ENCODE measurements at regions not wholly inside any gene's neighbourhood (a gene's known extent, or its start where the extent isn't known, plus 50 kb on each side); places are given as distances from the start of the nearest gene placed in this dataset.

DNA sequence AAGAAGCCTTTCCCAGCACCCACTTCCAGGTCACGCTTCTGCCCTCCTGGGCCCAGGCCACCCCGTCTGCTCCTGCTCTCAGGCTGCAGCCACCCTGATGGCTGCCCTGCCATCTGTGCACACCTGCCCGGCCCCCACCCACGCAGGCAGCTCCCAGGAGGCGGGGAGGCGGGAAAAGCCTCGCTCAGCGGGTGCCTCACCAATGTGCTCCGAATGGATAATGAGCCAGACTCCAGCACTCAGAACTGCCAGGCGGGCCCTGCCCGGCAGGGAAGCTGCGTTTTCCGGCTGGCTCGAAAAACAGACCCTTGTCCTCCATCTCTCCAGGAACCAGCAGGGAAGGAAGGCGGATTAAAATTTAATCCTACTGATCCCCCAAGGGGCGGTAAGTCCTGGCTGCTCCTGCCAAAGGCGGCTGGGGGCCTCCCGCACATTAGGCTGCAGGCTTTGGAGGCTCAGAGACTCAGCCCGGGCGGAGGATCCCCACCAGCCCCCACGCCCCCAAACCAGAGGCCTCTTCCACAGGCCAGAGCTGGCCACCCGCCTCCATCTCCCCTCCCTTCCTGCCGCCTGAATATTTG, 104.0 kb downstream of the NCOR2 start:
- DNase-seq (ENCODE audit: low spot score), result no peak
- in situ Hi-C loops (cut with HindIII; ENCODE audit: low sequenced_read_pairs), result no loop called here

DNA sequence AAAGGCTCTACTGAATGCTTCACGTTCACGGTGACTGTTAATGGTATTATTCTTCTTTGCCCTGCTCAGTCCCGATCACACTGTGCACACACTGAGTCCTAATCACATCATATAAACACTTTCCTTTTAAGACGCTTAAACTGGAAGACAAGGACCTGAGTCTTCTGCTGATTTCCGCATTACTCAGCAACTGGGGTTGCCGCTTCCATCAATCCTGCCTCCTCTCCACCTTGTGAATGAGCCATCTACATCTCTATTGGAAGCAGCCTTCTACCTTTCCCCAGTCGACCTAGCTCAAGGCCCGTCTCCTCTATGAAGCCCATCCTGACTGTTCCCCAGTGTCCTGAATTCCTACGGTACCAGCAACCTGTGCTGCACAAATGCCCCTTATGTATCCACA, 104.7 kb downstream of the NCOR2 start:
- in situ Hi-C loops (cut with HindIII; ENCODE audit: low sequenced_read_pairs), result no loop called here
- DNase-seq (ENCODE audit: low spot score), result no peak

DNA sequence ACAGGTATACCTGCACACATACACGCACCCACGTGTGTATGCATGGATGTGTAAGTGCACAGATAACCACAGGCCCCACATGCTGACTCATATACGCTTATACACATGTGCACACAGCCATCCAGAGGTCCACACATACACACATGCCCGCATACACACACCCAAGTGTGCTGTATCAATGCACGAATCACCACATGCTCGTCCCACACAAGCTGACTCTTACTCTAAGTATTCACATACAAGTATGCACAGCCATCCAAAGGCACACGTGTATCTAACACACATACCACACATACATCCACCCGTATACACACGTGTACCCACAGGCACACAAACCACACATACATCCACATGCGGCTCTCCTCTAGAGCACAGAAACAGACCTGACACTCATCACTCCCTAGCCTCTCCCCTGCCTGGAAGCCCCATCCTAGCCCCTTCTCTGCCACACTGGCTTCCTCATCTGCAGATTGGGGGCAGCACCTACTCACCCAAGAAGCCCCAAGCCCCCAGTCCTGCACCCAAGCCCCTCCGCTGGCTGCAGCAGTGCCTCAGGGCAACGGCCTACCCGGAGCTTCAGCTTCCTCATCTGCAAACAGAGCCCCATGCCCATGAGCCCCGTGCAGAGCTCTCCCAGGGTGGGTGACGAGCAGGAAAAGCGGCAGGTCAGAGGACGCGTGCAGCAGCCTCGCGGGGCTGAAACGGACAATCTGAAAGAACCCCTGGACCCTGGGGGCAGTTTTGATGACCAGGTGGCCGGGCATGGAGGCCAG, 105.4 kb downstream of the NCOR2 start:
- in situ Hi-C loops (cut with HindIII; ENCODE audit: low sequenced_read_pairs), result no loop called here
- no peak for DNase-seq (ENCODE audit: low spot score)

DNA sequence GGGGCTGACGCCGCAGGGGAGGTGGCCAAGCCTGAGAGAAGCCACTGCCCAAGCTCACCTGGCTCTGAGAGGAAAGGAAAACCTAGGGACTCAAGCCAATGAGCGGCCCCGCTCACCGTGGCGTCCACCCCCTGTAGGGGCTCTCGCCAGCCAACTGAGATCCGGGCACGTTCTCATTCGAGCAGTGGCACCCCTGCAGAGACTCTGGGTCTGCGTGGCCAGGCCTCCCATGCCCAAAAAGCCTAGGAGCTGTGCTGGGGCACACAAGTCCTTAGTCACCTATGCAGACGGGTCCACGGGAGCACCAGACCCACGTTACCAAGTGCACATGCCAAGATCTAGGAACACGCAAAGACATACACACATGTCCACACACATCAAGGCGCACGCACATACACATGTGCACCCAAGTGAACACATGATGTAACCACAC, 106.2 kb downstream of the NCOR2 start:
- DNase-seq (ENCODE audit: low spot score), result no peak
- in situ Hi-C loops (cut with HindIII; ENCODE audit: low sequenced_read_pairs), result no loop called here

DNA sequence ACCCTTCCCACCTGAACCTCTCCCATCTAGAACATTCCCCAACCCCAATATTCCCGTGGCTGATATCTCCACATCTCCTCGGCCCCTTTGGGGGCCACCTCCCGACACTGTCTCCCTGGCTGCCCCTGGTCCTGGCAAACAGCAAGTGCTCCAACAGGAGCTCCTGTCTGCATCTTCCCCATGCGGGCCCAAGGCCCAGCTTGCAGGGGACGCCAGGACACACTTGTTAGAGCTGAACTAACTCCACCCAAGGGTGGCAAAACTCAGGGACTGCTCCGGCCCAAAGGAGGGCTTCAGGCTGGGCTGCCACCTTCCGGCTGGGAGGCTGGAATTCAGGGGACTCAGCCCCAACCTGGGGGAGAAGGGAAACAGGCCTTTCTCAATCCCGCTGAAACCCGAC, 106.6 kb downstream of the NCOR2 start:
- no peak for DNase-seq (ENCODE audit: low spot score)
- in situ Hi-C loops (cut with HindIII; ENCODE audit: low sequenced_read_pairs), result no loop called here

DNA sequence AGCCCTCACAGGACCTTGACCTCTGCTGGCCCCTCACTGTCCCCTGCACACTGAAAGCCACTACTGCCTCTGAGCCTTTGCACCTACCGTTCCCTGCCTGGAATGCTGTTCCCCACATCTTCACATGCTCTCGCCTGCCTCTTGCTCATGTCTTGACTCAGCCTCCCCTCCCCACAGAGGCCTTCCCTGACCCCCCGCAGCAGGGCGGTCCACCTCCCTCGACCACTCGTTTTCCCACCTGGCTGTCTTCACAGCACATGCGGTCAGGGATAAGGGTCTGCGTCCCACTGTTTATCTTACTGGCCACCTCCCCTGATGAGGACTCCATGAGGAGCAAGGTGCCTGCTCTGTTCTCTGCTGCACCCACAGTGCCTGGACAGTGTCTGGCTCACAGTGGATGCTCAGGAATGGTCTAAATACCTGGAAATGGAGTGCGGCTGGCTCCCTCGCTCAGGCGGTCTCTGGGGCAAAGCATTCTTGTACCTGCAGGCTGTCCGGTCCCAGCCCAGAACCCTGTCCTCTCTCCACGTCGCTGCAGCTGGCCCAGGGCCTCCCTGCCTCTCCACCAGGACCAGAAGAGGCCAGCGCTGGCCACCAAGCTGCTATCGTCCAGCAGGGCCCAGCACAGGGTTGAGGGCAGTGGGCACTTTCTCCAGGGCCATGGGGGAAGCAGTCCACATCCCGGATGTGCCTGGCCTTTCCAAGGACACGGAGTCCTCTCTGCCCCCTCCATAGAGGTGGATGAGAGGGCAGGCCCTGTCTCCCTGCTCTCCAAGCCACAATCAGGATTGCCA, 107.4 kb downstream of the NCOR2 start:
- no peak for DNase-seq (ENCODE audit: low spot score)
- in situ Hi-C loops (cut with HindIII; ENCODE audit: low sequenced_read_pairs), result no loop called here

DNA sequence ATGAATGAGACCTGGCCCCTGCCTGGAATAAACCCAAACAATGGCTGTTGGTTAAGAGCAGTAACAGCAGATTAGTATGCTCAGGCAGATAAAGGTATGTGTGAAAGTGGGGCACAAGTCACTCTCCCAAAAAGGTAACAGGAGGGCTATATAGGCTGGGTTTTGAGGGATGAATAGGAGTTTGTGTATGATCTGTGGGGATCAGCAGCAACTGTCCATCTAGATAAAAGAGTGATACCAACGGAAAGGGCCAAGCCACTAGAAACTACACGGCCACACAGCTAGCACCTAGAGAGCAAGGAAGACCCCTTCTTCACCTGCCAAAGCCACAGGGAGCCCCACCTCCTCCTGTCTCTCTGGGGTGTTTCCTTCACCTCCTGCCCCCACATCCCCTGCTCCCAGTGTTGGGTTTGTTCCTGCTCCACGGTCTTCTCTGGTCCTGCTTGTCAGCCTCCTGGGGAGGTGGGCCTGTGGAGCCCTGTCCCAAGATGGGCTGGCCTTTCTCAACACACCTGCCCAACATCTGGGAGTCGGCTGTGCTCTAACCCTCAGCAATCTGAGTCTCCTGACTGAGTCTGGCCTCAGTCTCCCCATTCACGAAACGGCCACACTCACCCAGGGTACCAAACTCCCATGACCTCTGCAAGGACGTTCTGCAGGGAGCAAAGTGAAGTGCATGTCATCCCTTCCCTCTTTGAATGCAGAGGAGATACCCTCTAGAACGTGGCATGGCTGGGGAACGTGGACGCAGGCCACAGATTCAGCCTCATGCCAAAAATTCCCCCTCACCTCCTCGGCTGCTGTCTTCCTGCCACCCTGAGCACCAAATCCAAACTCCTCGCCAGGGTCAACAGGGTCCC, 108.2 kb downstream of the NCOR2 start:
- in situ Hi-C loops (cut with HindIII; ENCODE audit: low sequenced_read_pairs), result no loop called here
- DNase-seq (ENCODE audit: low spot score), result no peak

DNA sequence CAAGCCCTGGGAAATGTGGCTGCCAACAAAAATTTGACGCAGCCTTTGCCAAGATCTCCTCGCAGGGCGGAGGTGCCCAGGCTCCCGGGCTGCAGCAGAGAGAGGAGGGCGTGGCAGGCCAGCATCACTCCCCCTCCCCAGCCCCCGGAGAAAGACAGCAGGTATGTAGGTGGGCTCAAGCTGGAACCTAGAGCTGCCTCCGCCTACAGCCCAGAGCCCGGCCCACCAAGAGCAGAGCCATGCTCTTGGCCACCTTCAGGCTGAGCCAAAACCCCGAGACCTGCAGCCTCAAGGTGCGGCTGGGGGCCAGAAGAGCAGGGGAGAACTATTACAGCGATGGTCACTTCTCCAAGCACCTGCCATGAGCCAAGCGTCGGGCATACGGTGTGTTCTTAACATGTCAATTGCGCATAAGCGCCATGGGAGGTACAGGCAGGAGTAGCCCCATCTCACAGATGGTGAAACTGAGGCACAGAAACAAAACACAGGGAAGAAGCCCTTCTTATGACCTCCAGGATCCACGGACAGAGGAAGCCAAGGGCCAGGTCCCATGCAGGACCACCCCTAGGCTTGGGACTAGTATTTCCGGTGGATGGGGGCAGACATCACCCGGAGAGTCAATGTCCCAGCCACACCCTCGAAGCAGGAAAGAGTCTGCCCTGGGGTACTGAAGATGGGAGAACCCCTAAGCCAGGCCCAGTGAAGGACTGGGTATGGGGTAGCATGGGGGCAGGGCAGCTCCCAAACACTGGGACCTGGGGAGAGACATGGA, 109.0 kb downstream of the NCOR2 start:
- DNase-seq (ENCODE audit: low spot score), result no peak
- in situ Hi-C loops (cut with HindIII; ENCODE audit: low sequenced_read_pairs), result no loop called here

DNA sequence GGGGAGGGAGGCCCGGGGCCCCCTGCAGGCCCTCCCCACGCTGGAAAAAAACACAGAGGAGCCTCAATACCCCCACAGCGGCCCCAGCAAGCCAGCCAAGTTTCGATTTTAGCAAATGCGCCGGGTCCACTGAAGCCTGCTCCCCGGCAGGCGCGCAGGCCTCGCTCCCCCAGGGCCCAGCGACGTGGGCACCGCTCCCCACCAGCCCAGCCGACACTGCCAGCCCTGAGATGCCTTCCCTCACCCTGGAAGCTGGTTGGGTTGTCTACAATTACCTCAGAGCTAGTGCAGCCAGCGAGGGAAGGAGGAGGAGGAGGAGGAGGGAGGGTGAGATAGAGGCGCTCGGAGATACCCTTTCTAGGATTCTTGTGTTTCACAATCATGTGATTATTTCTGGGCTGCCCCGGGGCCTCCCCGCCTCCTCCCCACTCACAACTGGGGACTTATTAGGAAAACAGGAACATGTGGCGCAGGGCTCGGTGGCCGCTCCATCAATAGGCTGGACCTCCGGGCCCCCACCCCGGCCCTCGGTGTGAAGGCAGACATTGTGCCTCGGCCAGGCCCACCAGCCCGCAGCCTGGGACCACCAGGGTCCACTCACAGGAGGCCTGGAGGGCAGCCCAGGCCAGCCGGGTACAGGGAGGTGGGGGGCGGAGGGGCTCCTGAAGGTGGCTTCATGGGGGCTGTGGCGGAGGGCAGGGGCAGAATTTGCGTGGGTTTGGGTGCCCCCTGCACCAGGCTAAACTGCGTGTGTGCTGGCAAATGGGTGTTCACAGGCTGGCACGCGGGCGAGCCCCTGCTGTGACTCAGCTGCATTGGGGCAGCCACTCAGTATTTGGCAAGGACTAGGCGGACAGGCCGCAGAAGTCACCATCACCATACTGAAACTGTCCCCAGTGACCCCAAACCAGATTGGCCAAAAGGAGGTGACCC, 109.9 kb downstream of the NCOR2 start:
- peak; percentile 57 for DNase-seq (ENCODE audit: low spot score)
- in situ Hi-C loops (cut with HindIII; ENCODE audit: low sequenced_read_pairs), result no loop called here

DNA sequence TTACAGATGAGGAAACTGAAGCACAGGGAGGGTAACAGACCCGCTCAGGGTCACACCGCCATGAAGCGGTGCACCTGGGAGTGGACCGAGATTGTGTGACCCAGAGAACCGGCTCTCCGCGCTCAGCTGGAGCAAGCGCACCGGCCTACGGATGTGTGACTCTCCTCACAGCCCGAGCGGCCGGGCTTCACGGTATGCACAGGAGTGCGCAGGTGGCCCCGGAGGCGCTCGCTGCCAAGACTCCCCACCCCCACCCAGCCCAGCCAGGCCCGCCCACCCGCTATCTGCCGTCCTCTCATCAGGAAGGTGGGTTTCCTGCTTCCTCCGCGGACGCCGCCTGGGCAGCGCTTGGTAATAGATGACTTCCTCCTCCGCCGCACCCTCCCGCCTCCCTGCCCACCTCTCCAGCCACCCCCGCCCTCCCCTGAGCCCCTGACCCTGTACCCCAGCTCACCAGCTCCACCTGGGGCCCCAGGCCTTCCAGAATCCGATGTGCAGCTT, 110.7 kb downstream of the NCOR2 start:
- no peak for DNase-seq (ENCODE audit: low spot score)
- in situ Hi-C loops (cut with HindIII; ENCODE audit: low sequenced_read_pairs), result no loop called here

DNA sequence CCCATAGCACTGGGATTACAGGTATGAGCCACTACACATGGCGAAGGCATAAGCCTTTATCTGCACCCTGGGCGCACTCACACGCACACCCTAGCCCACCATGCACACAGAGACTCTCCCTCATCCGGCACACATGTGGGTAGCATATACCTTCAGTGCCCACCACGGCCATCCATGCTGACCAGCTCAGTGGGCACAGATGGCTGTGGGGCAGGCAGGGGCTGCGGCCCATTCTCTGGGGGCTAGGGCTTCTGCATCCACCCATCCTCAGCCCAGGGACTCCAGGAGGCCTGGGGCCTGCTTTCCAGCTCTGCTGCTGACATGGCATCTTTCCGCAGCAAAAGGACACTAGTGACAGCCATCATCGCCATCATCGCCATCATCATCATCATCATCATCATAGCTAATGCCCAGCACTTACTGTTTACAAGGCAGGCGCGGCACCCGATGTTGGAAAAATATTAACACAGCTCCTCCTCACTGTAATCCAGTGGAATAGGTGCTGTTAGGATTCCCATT, 111.2 kb downstream of the NCOR2 start:
- DNase-seq (ENCODE audit: low spot score), result no peak
- in situ Hi-C loops (cut with HindIII; ENCODE audit: low sequenced_read_pairs), result no loop called here

DNA sequence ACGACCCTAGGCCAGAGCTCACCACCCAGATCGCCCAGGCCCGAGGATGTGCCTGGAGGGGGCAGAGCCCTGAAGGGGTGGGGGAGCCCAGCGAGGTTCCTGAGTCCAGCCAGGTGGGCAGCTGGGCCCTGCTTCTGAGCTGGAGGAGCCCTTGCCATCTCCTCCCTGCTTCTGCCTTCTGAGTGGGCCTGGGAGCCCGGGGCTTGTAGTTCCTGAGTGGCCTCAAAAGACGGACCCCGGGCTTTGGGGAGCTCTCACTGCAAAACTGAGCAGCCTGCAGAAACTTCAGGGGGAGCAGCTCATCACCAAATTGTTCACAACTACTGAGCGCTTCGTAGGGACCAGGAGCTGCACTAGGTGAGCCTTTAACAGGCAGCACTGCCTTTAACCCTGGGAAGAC, 112.1 kb downstream of the NCOR2 start:
- in situ Hi-C loops (cut with HindIII; ENCODE audit: low sequenced_read_pairs), result no loop called here
- DNase-seq (ENCODE audit: low spot score), result no peak

DNA sequence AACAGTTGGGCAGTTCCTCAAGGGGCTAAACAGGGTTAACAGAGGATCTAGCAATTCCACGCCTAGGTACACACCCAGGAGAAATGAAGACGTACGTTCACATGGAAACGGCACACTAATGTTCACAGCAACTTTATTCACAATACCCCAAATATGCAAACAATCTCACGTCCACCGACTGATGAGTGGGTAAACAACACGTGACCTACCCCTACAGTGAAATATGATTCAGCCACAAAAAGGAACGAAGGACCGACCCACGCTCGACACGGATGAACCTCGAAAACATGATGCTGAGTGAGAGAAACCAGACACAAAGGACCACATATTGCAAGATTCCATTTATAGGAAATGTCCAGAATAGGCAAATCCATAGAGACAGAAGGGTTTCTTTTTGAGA, 112.7 kb downstream of the NCOR2 start:
- in situ Hi-C loops (cut with HindIII; ENCODE audit: low sequenced_read_pairs), result no loop called here

DNA sequence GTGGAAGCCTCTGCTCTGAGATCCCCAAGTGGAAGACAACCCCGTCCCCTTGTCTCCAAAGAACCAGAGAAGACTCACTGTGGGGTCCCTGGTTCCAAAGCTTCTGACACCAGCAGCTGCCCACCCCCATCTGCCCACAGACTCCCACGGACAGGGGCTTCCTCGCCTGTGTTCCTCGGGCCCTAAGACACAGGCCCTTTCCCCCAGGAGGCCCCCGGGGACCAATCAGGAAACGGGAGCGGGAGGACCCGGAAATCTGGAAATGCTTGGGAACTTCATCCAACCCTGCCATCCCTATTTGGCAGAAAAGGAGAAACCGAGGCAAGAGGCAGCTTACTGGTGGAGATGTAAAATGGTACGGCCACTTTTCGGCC, 113.1 kb downstream of the NCOR2 start:
- no peak for DNase-seq (ENCODE audit: low spot score)
- in situ Hi-C loops (cut with HindIII; ENCODE audit: low sequenced_read_pairs), result no loop called here

More for the DNA sequence above, 112.7 kb downstream of the NCOR2 start:
- no peak for DNase-seq (ENCODE audit: low spot score)

DNA sequence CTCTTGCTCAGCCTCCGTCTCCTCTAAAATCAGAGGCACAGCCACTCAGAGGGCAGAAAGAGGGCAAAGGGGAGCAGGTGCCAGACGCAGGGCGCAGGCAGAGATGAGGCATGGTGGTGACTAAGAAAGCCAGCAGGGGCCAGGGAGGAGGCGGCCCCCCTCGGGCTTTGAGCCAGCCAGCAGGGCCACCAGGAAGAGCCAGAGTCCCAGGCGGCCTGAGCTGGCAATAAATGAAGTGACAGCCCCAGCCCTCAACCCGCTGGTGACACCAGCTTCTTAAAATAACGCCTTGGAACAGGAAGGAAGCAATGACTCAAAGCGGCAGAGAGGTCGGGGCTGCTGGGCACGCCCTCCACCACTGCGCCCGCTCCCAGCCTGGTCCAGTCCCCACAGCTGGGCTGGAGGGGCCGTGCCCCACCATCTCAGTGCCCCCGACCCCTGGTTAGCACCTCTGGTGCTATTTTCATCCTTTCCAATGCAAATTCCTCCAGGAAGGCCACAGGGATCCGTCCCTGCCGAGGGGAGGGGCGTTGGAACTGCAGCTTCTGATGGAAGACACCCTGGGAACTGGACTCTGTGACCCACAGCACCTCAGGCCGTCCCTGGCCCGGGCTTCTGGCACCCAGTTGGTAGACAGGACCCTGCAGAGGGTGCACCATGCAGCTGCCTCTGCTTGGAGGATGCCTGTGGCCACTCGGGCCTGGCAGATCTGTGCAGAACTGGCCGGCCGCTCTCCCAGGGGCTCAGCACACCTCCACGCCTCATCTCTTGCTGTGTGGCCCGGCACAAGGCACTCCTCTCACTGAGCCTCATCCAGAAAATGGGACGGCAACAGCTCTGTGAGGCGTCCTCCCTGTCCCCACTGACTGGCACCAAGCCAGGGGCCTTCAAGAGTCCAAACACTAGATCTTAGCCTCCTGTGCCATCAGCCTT, 113.7 kb downstream of the NCOR2 start:
- DNase-seq (ENCODE audit: low spot score), result peak; percentile 66
- in situ Hi-C loops (cut with HindIII; ENCODE audit: low sequenced_read_pairs), result no loop called here

DNA sequence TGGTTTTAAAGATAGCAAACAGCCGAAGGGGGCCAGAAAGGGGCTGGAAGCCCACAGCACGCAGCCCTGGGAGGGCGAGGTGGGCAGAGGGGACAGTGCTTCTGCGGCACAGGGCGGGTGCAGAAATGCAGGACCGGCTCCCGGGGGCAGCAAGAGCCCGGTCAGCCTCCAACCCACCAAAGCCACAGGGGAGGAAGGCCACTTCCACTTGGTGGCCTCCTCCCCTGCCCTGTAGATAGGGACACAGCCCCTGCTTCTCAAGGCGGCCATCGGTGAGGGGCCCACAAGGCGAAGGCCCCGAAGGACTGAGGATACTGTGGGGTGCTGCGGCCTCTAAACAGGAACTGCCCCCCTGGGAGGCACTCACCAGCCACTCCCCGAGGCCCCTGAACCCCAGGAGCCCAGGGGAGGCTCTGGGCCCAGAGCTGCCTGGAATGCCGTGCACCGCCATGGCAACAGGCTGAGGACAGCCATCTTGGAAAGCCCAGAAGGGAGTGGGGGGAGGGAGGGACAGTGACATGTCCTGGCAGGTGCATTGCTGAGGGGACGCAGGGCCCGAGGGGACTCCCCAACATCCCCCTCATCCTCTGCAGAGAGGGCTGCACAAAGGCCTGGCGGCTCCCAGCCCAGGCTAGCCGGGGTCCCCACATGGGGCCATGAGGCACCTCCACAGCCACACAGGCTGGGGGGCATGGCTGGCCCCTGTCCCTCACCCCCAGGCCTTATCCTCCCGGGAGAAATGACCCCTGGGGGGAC, 114.7 kb downstream of the NCOR2 start:
- in situ Hi-C loops (cut with HindIII; ENCODE audit: low sequenced_read_pairs), result no loop called here
- no peak for DNase-seq (ENCODE audit: low spot score)

All from G401 (cell line).